Endothelial cell of umbilical vein (primary cell): ENCODE measurements at regions not wholly inside any gene's neighbourhood (a gene's known extent, or its start where the extent isn't known, plus 50 kb on each side); places are given as distances from the start of the nearest gene placed in this dataset.

ENCODE experiments used
- BruUV-seq: library from RNA; stranded (reverse); fragments of 400-500 nt; replicated peaks from 2 replicates; lab custom pipeline; 2021; lab: Mats Ljungman, UMichigan
- CTCF ChIA-PET: fragments of 300-600, 350-600 bp; sonication (Branson Sonifier 250); formaldehyde crosslinking; loops from one replicate; lab custom pipeline; 2021; ENCODE audit warnings: antibody characterized with exemption, inconsistent platforms; lab: Charles Lee
- POLR2A ChIA-PET: fragments of 300-600, 350-600 bp; sonication (Branson Sonifier 250); formaldehyde crosslinking; loops from one replicate; lab custom pipeline; 2021; ENCODE audit warnings: antibody characterized with exemption, inconsistent platforms; lab: Charles Lee
- DNase-seq: peaks from one replicate; pipeline ENCODE4 v3.0.0-alpha.2; 2011; ENCODE audit warnings: low read depth, low spot score
- FAIRE-seq: peaks from 2 replicates; lab custom pipeline; 2011; peaks lifted over from hg19 to GRCh38; lab: Jason Lieb, UNC
- H2AFZ ChIP-seq: 2 replicates; pipeline ENCODE4 v1.6.0; 2012; ENCODE audit warnings: low read depth, low read length, control low read depth, inconsistent platforms
- H3K27ac ChIP-seq: 2 replicates; pipeline ENCODE4 v1.5.1; 2011; ENCODE audit warnings: low read depth, mild to moderate bottlenecking, control low read depth, low read length, moderate library complexity; ENCODE audit not compliant: insufficient read depth
- H3K27me3 ChIP-seq, 2 experiments: 2 replicates each; pipeline versions ENCODE4 v1.6.0 to v1.6.1; 2011; ENCODE audit warnings: low read length in 2 of 2, mixed read lengths in 1 of 2; ENCODE audit not compliant: control insufficient read depth in 2 of 2, insufficient read depth in 2 of 2
- H3K36me3 ChIP-seq, 2 experiments: 2 replicates in 1 of 2; 3 replicates in 1 of 2; pipeline ENCODE4 v1.5.1; 2011; ENCODE audit warnings: low read length in 2 of 2, mild to moderate bottlenecking in 1 of 2, moderate library complexity in 1 of 2; ENCODE audit not compliant: control insufficient read depth in 2 of 2, insufficient read depth in 2 of 2; ENCODE audit errors: extremely low read depth in 1 of 2
- H3K4me1 ChIP-seq: 3 replicates; pipeline ENCODE4 v1.5.1; 2011; ENCODE audit warnings: mild to moderate bottlenecking, low read length; ENCODE audit not compliant: control insufficient read depth, insufficient read depth; ENCODE audit errors: extremely low read depth
- H3K4me2 ChIP-seq: 2 replicates; pipeline ENCODE4 v1.6.1; 2011; ENCODE audit warnings: low read length, control low read depth, mixed read lengths; ENCODE audit not compliant: insufficient read depth
- H3K4me3 ChIP-seq, 3 experiments: fragments of 200-600 bp in 1 of 3; sonication (generic), shearing (Covaris generic) in 1 of 3; replicated peaks in 1 of 3; 2 replicates each; pipeline ENCODE4 v1.5.1; 2011 to 2016; ENCODE audit warnings: control low read depth in 3 of 3, low read length in 3 of 3, mild to moderate bottlenecking in 2 of 3, inconsistent platforms in 1 of 3, low read depth in 1 of 3, moderate library complexity in 1 of 3; ENCODE audit not compliant: insufficient read depth in 1 of 3
- H3K79me2 ChIP-seq: 2 replicates; pipeline ENCODE4 v1.6.0; 2012; ENCODE audit warnings: low read length, inconsistent platforms; ENCODE audit not compliant: control insufficient read depth, insufficient read depth
- H3K9ac ChIP-seq: replicated peaks from 2 replicates; pipeline ENCODE3; 2011; ENCODE audit warnings: low read length, control low read depth; ENCODE audit not compliant: insufficient read depth; ENCODE audit errors: extremely low read depth
- H3K9me1 ChIP-seq: replicated peaks from 3 replicates; pipeline ENCODE4 v1.6.0; 2011; ENCODE audit warnings: mild to moderate bottlenecking, low read length; ENCODE audit not compliant: control insufficient read depth, insufficient read depth; ENCODE audit errors: extremely low read depth
- H3K9me3 ChIP-seq: replicated peaks from 2 replicates; pipeline ENCODE4 v1.5.1; 2012; ENCODE audit warnings: low read length, inconsistent platforms; ENCODE audit not compliant: control insufficient read depth, insufficient read depth
- H4K20me1 ChIP-seq: replicated peaks from 2 replicates; pipeline ENCODE3; 2011; ENCODE audit warnings: mild to moderate bottlenecking, low read length; ENCODE audit not compliant: control insufficient read depth, insufficient read depth; ENCODE audit errors: extremely low read depth
- EZH2 ChIP-seq: IDR thresholded peaks from 2 replicates; pipeline ENCODE4 v1.6.1; 2012; ENCODE audit warnings: borderline replicate concordance, low read depth, mild to moderate bottlenecking, moderate library complexity, low read length, inconsistent platforms; ENCODE audit not compliant: severe bottlenecking
- FOS ChIP-seq: IDR thresholded peaks from 2 replicates; pipeline ENCODE4 v1.6.1; 2011; ENCODE audit warnings: mild to moderate bottlenecking, low read length, moderate library complexity, borderline replicate concordance; ENCODE audit not compliant: insufficient read depth
- GATA2 ChIP-seq: IDR thresholded peaks from 2 replicates; pipeline ENCODE4 v1.7.0; 2011; ENCODE audit warnings: low read depth, mild to moderate bottlenecking, moderate library complexity, mixed read lengths, low read length; ENCODE audit not compliant: insufficient read length, insufficient read depth
- JUN ChIP-seq: IDR thresholded peaks from 2 replicates; pipeline ENCODE4 v1.6.1; 2011; ENCODE audit warnings: borderline replicate concordance, low read depth; ENCODE audit not compliant: insufficient read length, insufficient read depth
- MYC ChIP-seq: IDR thresholded peaks from one replicate; pipeline ENCODE4 v1.6.1; 2011; ENCODE audit warnings: mild to moderate bottlenecking, low read depth, low read length
- POLR2A ChIP-seq: IDR thresholded peaks from 2 replicates; pipeline ENCODE4 v1.6.1; 2012; ENCODE audit warnings: low read depth, mild to moderate bottlenecking, control low read depth, low read length
- POLR2AphosphoS5 ChIP-seq: IDR thresholded peaks from 2 replicates; pipeline ENCODE4 v1.6.1; 2012; ENCODE audit warnings: low read depth, mild to moderate bottlenecking, control low read depth, low read length, moderate library complexity; ENCODE audit not compliant: insufficient read depth
- dilution Hi-C: fragments of 300-500 bp; cut with MboI; formaldehyde crosslinking; loops from one replicate; pipeline ENCODE4 v1.15.0; 2019; ENCODE audit warnings: low sequenced_read_pairs; ENCODE audit not compliant: extremely low pct_ligation_motif_present
- intact Hi-C: fragments of 100-400 bp; cut with micrococcal nuclease; formaldehyde crosslinking; loops from one replicate; pipeline ENCODE4 v1.10.0; 2022
- TF ChIP-seq, protein P1 (sequence below), 2 donors: IDR thresholded peaks; 1 replicate in 1 of 2; 2 replicates in 1 of 2; pipeline ENCODE4 v1.5.1; 2011; ENCODE audit warnings: low read length in 2 of 2, mild to moderate bottlenecking in 2 of 2, moderate library complexity in 2 of 2, control low read depth in 1 of 2, inconsistent platforms in 1 of 2, low read depth in 1 of 2; ENCODE audit not compliant: insufficient read depth in 1 of 2; ENCODE audit errors: extremely low read depth in 1 of 2
- TF ChIP-seq, protein P2 (sequence below): IDR thresholded peaks from 2 replicates; pipeline ENCODE4 v1.6.1; 2011; ENCODE audit not compliant: insufficient read depth, insufficient read length

DNA sequence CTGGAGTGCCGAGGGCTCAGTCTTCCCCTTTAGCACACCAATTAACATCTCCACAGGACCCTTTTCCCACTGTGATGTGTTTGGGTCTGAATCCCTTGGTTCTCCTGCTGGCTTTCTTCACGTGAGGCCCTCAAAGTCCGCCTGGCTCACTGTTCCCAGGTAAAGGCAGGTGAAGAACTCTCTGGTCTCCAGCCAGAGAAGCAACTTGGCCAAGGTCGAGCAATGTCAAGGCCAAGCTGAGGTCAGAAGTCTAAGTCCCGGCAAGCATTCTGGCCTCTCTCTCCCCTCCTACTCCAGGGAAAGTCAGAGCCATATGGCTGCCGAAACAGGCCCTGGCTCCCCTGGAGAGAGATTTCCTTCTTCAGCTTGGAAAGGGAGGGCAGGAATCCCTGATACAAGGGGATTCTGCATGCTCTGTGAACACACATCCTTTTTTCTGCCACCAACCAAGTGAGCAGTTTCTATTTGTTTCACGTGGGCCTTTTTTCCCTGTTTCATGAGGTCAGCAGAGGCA, 61.4 kb upstream of the ESRRB start:
- Histone ChIP-seq H3K27ac (no peak overlapping the region), H3K4me2 (no peak overlapping the region), H3K4me1 (no peaks in the 10 kb centered on the region), H3K79me2 (no peaks in the 10 kb centered on the region), H3K9me1 (no peaks in the 10 kb centered on the region), H3K9ac (no peak overlapping the region), H2AFZ (no peak overlapping the region), H3K4me3 (no peak overlapping the region), H3K9me3 (no peaks in the 10 kb centered on the region), H3K36me3 (no peaks in the 10 kb centered on the region), H4K20me1 (no peaks in the 10 kb centered on the region), H3K27me3 (peaks cover 42 to 56% of the 10 kb centered on the region in 2 experiments)
- FAIRE-seq, result no peak
- ChIA-PET CTCF (no interaction called here), POLR2A (no interaction called here)
- intact Hi-C loops (no loop called here), dilution Hi-C loops (no loop called here)
- no peak for TF ChIP-seq JUN
- no peak for TF ChIP-seq MYC
- TF ChIP-seq FOS, result no peak
- no peak for TF ChIP-seq POLR2AphosphoS5
- no peak for TF ChIP-seq EZH2
- TF ChIP-seq, protein P1, sequence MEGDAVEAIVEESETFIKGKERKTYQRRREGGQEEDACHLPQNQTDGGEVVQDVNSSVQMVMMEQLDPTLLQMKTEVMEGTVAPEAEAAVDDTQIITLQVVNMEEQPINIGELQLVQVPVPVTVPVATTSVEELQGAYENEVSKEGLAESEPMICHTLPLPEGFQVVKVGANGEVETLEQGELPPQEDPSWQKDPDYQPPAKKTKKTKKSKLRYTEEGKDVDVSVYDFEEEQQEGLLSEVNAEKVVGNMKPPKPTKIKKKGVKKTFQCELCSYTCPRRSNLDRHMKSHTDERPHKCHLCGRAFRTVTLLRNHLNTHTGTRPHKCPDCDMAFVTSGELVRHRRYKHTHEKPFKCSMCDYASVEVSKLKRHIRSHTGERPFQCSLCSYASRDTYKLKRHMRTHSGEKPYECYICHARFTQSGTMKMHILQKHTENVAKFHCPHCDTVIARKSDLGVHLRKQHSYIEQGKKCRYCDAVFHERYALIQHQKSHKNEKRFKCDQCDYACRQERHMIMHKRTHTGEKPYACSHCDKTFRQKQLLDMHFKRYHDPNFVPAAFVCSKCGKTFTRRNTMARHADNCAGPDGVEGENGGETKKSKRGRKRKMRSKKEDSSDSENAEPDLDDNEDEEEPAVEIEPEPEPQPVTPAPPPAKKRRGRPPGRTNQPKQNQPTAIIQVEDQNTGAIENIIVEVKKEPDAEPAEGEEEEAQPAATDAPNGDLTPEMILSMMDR (IDR thresholded peaks at IDR 0.05; ENCODE audit: extremely low read depth in 1 of 2, insufficient read depth in 1 of 2, low read depth in 1 of 2, low read length in 2 of 2), result no peak
- no peak for TF ChIP-seq POLR2A
- TF ChIP-seq, protein P2, sequence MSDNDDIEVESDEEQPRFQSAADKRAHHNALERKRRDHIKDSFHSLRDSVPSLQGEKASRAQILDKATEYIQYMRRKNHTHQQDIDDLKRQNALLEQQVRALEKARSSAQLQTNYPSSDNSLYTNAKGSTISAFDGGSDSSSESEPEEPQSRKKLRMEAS, result no peak
- TF ChIP-seq GATA2, result no peak
- BruUV-seq, result no TSS peak
- no peak for DNase-seq
